ENCODE measurements at regions not wholly inside any gene's neighbourhood (a gene's known extent, or its start where the extent isn't known, plus 50 kb on each side); places are given as distances from the start of the nearest gene placed in this dataset.

DNA sequence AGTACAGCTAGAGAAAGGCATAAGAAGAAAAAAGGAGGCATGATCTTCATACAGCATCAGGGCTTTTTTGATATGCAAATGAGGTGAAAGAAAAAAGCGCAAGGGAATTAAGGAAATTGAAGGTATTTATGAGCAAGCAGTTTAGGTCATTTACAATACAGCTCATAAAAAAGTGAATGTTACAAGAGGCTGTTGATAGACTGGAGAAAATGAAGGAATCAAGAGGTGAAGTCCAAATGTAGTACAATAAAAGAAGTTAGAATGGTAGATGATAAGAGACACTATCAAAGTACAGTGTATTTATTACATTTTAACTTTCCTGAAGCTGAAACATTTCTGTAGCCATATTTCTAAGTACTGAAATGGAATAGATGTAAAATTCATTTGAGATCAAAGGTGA lies 1349.5 kb downstream of the ADGRL3 start:
- TF ChIP-seq POLR2AphosphoS5 (IDR thresholded peaks at IDR 0.05; ENCODE audit: borderline replicate concordance, low read depth, low read length) (no peak), EZH2 (IDR thresholded peaks at IDR 0.05) (no peak), FOXP2 (optimal IDR thresholded peaks at IDR 0.05; ENCODE audit: control extremely low read depth, extremely low read length, insufficient read depth) (no peak)

Measured in SK-N-MC (cell line).